GM11168 (cell line): ENCODE measurements at regions not wholly inside any gene's neighbourhood (a gene's known extent, or its start where the extent isn't known, plus 50 kb on each side); places are given as distances from the start of the nearest gene placed in this dataset.
"Not testable (repeated sequence)": the region's sequence is repeated elsewhere in the genome, so short reads cannot be mapped to it uniquely, and the experiment has no call there.

Source experiments
- in situ Hi-C: fragments of 300-500 bp; cut with MboI; formaldehyde crosslinking; loops from one replicate; pipeline ENCODE4 v1.12.0; 2022; ENCODE audit warnings: low sequenced_read_pairs; ENCODE audit not compliant: unreplicated experiment

- in situ Hi-C loops: no loop called here
Measured at GRCh38 chr5:122591828-122592227, 183.1 kb upstream of the SNX2 start.

GRCh38 chr5:122599000-122599399, 175.9 kb upstream of the SNX2 start:
- in situ Hi-C loops: no loop called here

GRCh38 chr5:122600924-122601323, 174.0 kb upstream of the SNX2 start:
- in situ Hi-C loops: no loop called here

- in situ Hi-C loops: no loop called here
Measured at GRCh38 chr5:122602700-122603099, 172.2 kb upstream of the SNX2 start.

GRCh38 chr5:122605236-122605635, 169.6 kb upstream of the SNX2 start:
- in situ Hi-C loops: no loop called here

- in situ Hi-C loops: no loop called here
Measured at GRCh38 chr5:122607818-122608217, 167.1 kb upstream of the SNX2 start.

GRCh38 chr5:122608222-122608621, 166.7 kb upstream of the SNX2 start:
- in situ Hi-C loops: no loop called here

- in situ Hi-C loops: no loop called here
Measured at GRCh38 chr5:122611406-122611805, 163.5 kb upstream of the SNX2 start.

- in situ Hi-C loops: no loop called here
Measured at GRCh38 chr5:122612901-122613300, 162.0 kb upstream of the SNX2 start.

GRCh38 chr5:122615146-122615545, 159.7 kb upstream of the SNX2 start:
- in situ Hi-C loops: no loop called here

GRCh38 chr5:122615832-122616231, 159.0 kb upstream of the SNX2 start:
- in situ Hi-C loops: no loop called here

GRCh38 chr5:122618046-122618445, 156.8 kb upstream of the SNX2 start:
- in situ Hi-C loops: not testable (repeated sequence)

- in situ Hi-C loops: not testable (repeated sequence)
Measured at GRCh38 chr5:122620768-122621167, 154.1 kb upstream of the SNX2 start.

GRCh38 chr5:122628714-122629113, 146.2 kb upstream of the SNX2 start:
- in situ Hi-C loops: not testable (repeated sequence)

GRCh38 chr5:122629121-122629677, 145.7 kb upstream of the SNX2 start:
- in situ Hi-C loops: no loop called here

GRCh38 chr5:122638581-122638980, 136.3 kb upstream of the SNX2 start:
- in situ Hi-C loops: no loop called here

- in situ Hi-C loops: no loop called here
Measured at GRCh38 chr5:122639033-122639432, 135.8 kb upstream of the SNX2 start.

GRCh38 chr5:122639864-122640263, 135.0 kb upstream of the SNX2 start:
- in situ Hi-C loops: no loop called here

GRCh38 chr5:122649080-122649479, 125.8 kb upstream of the SNX2 start:
- in situ Hi-C loops: no loop called here

- in situ Hi-C loops: no loop called here
Measured at GRCh38 chr5:122653087-122654017, 121.5 kb upstream of the SNX2 start.

- in situ Hi-C loops: no loop called here
Measured at GRCh38 chr5:122656160-122656559, 118.7 kb upstream of the SNX2 start.

GRCh38 chr5:122656577-122656976, 118.3 kb upstream of the SNX2 start:
- in situ Hi-C loops: no loop called here
